GM12878 (cell line): ENCODE measurements at regions not wholly inside any gene's neighbourhood (a gene's known extent, or its start where the extent isn't known, plus 50 kb on each side); places are given as distances from the start of the nearest gene placed in this dataset.

Source experiments
- NFYB ChIP-seq: IDR thresholded peaks from 2 replicates; pipeline ENCODE4 v1.6.1; 2011; ENCODE audit warnings: low read depth, mild to moderate bottlenecking, low read length, improper control_type of control experiment, moderate library complexity; ENCODE audit not compliant: insufficient read depth
- TF ChIP-seq, protein P1 (sequence below), 3 experiments: IDR thresholded peaks in 2 of 3; conservative IDR thresholded peaks in 1 of 3; 2 replicates each; pipeline ENCODE4 v1.5.1; 2011; ENCODE audit warnings: low read depth in 3 of 3, low read length in 3 of 3, mild to moderate bottlenecking in 3 of 3, control low read depth in 2 of 3, moderate library complexity in 2 of 3, inconsistent platforms in 1 of 3, mixed read lengths in 1 of 3; ENCODE audit not compliant: control insufficient read depth in 2 of 3, insufficient read depth in 1 of 3; ENCODE audit errors: extremely low read depth in 1 of 3

- TF ChIP-seq NFYB = no peak
- TF ChIP-seq, protein P1, sequence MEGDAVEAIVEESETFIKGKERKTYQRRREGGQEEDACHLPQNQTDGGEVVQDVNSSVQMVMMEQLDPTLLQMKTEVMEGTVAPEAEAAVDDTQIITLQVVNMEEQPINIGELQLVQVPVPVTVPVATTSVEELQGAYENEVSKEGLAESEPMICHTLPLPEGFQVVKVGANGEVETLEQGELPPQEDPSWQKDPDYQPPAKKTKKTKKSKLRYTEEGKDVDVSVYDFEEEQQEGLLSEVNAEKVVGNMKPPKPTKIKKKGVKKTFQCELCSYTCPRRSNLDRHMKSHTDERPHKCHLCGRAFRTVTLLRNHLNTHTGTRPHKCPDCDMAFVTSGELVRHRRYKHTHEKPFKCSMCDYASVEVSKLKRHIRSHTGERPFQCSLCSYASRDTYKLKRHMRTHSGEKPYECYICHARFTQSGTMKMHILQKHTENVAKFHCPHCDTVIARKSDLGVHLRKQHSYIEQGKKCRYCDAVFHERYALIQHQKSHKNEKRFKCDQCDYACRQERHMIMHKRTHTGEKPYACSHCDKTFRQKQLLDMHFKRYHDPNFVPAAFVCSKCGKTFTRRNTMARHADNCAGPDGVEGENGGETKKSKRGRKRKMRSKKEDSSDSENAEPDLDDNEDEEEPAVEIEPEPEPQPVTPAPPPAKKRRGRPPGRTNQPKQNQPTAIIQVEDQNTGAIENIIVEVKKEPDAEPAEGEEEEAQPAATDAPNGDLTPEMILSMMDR (IDR thresholded peaks at IDR 0.05 in 2 of 3, conservative IDR thresholded peaks at IDR 0.05 in 1 of 3; ENCODE audit: control insufficient read depth in 2 of 3, extremely low read depth in 1 of 3, insufficient read depth in 1 of 3, low read depth in 3 of 3, low read length in 3 of 3) = no peak
Measured at GRCh38 chr2:45184606-45185005, 175.4 kb upstream of the SIX2 start.
